ENCODE measurements at regions not wholly inside any gene's neighbourhood (a gene's known extent, or its start where the extent isn't known, plus 50 kb on each side); places are given as distances from the start of the nearest gene placed in this dataset.

- Histone ChIP-seq H3K4me3 (no peak overlapping the region), H3K9me3 (no peaks in the 10 kb centered on the region), H3K27me3 (peaks cover 8% of the 10 kb centered on the region), H3K4me1 (no peaks in the 10 kb centered on the region), H3K27ac (no peak overlapping the region), H3K36me3 (no peaks in the 10 kb centered on the region)
- TF ChIP-seq POLR2A (IDR thresholded peaks at IDR 0.05) (no peak), CTCF (IDR thresholded peaks at IDR 0.05) (no peak)
- DNase-seq: no peak
- intact Hi-C loops (cut with DNase I; ENCODE audit: low total_unique reads): no loop called here
- 43 to 48% methylated on average over 4 to 7 of the region's 7 CpGs for WGBS, 2 donors (ENCODE audit: low coverage in 1 of 2)
- in situ Hi-C loops (cut with MboI; ENCODE audit: low pct_ligation_motif_present in 1 of 4, low pct_unique_long_range_greater_than_20kb in 1 of 4, low sequenced_read_pairs in 3 of 4): no loop called here
These were observed 176.0 kb downstream of the CHST1 start for GRCh38 chr11:45489281-45489905.

- Histone ChIP-seq H3K4me1 (no peaks in the 10 kb centered on the region), H3K4me3 (no peak overlapping the region), H3K9me3 (no peaks in the 10 kb centered on the region), H3K27ac (no peak overlapping the region), H3K36me3 (no peaks in the 10 kb centered on the region), H3K27me3 (peaks cover 18% of the 10 kb centered on the region)
- intact Hi-C loops (cut with DNase I; ENCODE audit: low total_unique reads): no loop called here
- WGBS, 2 donors (ENCODE audit: low coverage in 1 of 2): 72 to 91% methylated on average over 4 to 6 of the region's 6 CpGs
- in situ Hi-C loops (cut with MboI; ENCODE audit: low pct_ligation_motif_present in 1 of 4, low pct_unique_long_range_greater_than_20kb in 1 of 4, low sequenced_read_pairs in 3 of 4): no loop called here
- no peak for TF ChIP-seq EP300 (IDR thresholded peaks at IDR 0.05; ENCODE audit: low read depth)
- no peak for TF ChIP-seq CTCF (IDR thresholded peaks at IDR 0.05)
- no peak for TF ChIP-seq POLR2A (IDR thresholded peaks at IDR 0.05)
- no peak for TF ChIP-seq POLR2AphosphoS5 (IDR thresholded peaks at IDR 0.05)
- no peak for DNase-seq
These were observed 179.0 kb downstream of the CHST1 start for GRCh38 chr11:45486461-45486860.

GRCh38 chr11:45485070-45485707, 180.2 kb downstream of the CHST1 start:
- no peak overlapping the region for H3K27ac ChIP-seq
- peaks cover 19% of the 10 kb centered on the region for H3K27me3 ChIP-seq
- DNase-seq: no peak
- no peaks in the 10 kb centered on the region for H3K36me3 ChIP-seq
- no peaks in the 10 kb centered on the region for H3K9me3 ChIP-seq
- no peak overlapping the region for H3K4me3 ChIP-seq
- 76 to 88% methylated on average over 4 to 8 of the region's 8 CpGs for WGBS, 2 donors (ENCODE audit: low coverage in 1 of 2)
- H3K4me1 ChIP-seq: no peaks in the 10 kb centered on the region
- TF ChIP-seq POLR2A (IDR thresholded peaks at IDR 0.05): no peak
- no peak for TF ChIP-seq CTCF (IDR thresholded peaks at IDR 0.05)
- TF ChIP-seq POLR2AphosphoS5 (IDR thresholded peaks at IDR 0.05): no peak
- TF ChIP-seq EP300 (IDR thresholded peaks at IDR 0.05; ENCODE audit: low read depth): no peak
- intact Hi-C loops (cut with DNase I; ENCODE audit: low total_unique reads): no loop called here
- in situ Hi-C loops (cut with MboI; ENCODE audit: low pct_ligation_motif_present in 1 of 4, low pct_unique_long_range_greater_than_20kb in 1 of 4, low sequenced_read_pairs in 3 of 4): no loop called here

- no peaks in the 10 kb centered on the region for H3K4me1 ChIP-seq
- no peaks in the 10 kb centered on the region for H3K36me3 ChIP-seq
- peaks cover 19% of the 10 kb centered on the region for H3K27me3 ChIP-seq
- TF ChIP-seq POLR2AphosphoS5 (IDR thresholded peaks at IDR 0.05) (no peak), CTCF (IDR thresholded peaks at IDR 0.05) (no peak)
- no peaks in the 10 kb centered on the region for H3K9me3 ChIP-seq
- DNase-seq: no peak
- intact Hi-C loops (cut with DNase I; ENCODE audit: low total_unique reads): no loop called here
- no peak overlapping the region for H3K4me3 ChIP-seq
- no peak overlapping the region for H3K27ac ChIP-seq
- 48 to 69% methylated on average over 3 to 11 of the region's 11 CpGs for WGBS, 2 donors (ENCODE audit: low coverage in 1 of 2)
- in situ Hi-C loops (cut with MboI; ENCODE audit: low pct_ligation_motif_present in 1 of 4, low pct_unique_long_range_greater_than_20kb in 1 of 4, low sequenced_read_pairs in 3 of 4): no loop called here
These were observed 181.0 kb downstream of the CHST1 start for GRCh38 chr11:45484326-45484883.
